Stimulated activated CD4-positive, alpha-beta T cell treated with anti-CD3 and anti-CD28 coated beads, Interleukin-15, amount 100 ng/mL, for 48 hours (primary cell): ENCODE measurements at regions not wholly inside any gene's neighbourhood (a gene's known extent, or its start where the extent isn't known, plus 50 kb on each side); places are given as distances from the start of the nearest gene placed in this dataset.

Source experiments
- DNase-seq, 2 donors: peaks; one replicate each; pipeline ENCODE4 v3.0.0-alpha.2; 2020; ENCODE audit warnings: low read depth in 2 of 2

DNA sequence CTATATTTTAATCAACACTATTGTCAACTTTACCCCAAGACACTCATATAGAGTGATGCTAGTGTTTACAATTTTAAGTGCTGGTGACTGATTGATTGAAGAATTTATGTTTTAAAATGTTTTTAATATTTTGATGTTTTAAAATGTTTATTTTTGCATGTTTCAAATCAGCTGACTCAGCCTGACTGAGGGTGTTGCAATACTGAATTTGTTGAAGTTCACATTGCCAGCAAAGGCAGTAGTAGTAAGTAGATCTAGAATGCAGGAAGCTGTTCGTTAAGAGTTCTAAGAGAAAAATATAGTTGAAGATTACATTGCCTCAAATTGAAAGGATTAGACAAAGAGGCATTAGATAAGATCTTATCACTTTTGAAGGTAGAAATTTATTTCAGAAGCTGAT, 977.6 kb downstream of the IGSF11 start:
- DNase-seq = no peak

DNA sequence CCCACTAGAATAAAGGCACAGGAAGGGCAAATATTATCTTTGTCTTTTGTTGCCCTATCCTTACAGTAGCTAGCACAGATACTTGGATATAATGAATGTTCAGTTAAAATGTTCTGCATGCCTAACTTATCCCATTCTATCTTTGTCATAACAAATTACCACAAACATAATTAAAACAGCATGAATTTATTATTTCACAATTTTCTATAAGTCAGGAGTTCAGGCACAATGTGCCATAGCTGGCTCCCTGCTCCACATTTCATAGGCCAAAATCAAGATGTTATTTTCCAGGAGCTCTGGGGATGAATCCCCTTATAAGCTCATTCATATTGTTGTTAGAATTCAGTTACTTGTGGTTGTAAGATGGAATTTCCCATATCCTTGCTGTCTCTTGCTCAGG, 975.5 kb downstream of the IGSF11 start:
- DNase-seq = no peak

DNA sequence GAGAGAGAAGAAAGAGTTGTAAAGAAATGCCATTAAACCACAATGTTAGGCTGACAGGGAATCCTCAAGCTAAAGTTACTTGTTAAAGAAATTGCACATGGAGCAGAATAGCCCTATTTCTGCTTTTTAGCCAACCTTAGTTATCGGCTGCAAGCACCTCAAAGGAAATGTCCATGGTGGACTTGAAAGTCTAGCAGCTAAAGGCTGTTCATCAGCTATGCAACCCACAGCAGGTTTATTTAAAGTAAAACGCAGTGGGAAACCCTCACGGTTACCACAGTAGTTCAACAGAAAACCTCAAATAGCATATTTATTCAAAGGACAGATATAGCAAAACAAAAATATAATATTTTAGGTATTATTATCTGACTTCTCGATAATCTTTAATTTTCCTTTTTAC, 967.2 kb downstream of the IGSF11 start:
- no peak for DNase-seq

DNA sequence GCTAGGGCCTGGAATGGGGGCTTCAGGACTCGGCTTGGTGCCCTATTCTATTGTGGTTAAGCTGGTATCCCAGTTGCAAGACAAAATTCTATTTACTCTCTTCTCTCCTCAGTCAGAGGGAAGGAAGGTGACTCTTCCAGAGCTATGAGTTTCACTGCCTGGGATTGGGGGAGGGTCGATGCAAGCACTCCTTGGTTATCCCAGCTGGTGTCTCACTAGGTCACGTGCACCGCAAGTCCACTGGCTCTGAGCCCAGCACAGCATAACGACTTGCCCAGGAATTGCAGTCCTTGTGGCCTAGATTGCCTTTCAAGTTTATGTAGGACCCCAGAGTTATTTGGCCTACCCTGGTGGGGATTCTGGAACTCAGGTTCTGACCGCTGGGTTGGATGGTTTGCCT, 958.8 kb downstream of the IGSF11 start:
- DNase-seq = no peak

DNA sequence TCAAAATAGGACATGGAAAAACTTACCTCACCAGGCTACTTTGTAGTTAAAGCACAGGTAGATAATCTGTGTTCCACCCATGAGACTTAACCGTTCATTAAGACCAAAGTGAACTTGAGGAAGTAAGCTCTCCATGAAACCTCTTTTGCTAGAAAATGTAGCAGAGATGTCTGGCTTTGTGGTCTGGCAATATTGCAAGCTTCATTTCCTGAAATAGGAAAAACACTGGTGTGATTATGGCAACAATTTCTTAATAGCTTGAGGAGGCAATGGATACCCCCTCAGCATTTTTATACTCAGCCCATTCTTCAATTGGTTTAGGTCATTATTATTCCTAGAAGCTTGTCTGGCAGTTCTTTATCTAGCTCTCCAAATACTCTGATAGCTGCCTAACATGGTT, 957.3 kb downstream of the IGSF11 start:
- no peak for DNase-seq

DNA sequence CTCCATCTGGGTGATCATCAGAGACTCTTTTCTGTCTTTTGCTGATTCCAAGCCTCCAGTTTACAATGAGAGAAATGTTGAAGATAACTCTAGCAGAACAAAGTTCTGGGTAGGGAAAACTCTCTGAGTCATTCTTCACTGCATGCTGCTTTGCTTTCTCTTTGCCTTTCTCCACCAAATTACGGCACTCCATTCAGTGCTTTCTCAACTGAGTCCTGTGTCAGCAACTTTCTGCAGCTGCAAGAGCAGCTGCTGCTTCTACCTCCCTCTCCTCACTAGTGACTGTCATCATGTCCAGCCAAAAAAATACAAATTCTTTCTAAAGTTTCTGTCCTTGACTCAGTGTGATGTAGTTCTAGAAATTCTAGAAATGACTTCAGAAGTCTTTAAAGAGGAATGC, 953.8 kb downstream of the IGSF11 start:
- no peak for DNase-seq

DNA sequence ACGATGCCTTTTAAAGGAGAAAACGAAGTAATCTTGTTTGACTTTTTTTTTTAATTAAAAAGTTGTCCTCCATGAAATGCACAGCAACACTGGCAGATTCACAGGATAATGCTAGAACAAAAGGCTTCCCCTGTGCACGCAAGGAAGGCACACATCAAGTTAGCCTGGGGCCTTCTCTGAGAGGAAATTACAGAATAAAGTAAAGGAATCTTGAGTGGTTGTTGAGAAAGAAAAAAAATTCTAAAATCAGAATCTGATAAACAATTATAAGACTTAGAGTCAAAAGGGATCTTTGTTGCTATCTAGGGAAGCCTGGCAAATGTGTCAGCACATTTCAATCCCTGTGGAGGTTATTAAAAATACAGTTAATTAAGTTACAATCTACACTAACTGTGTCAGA, 946.0 kb downstream of the IGSF11 start:
- DNase-seq = no peak

DNA sequence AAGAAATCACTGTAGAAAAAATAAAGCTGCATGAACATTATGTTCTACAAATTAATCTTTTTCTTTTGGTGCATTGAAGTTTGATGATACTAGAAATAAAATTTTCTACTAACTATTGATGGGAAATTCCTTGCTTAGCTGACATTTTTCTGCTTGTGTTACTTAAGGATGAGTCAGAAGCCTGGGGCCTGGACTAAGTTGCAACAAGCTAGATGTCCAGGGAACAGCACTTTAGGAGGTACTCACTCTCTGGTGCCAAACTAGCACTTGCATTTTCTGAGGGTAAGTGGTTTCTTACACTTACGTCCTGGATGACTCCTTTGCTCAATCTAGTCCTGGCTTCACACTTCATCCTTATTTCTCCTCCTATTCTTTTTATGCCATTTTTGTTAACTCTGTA, 945.1 kb downstream of the IGSF11 start:
- no peak for DNase-seq

DNA sequence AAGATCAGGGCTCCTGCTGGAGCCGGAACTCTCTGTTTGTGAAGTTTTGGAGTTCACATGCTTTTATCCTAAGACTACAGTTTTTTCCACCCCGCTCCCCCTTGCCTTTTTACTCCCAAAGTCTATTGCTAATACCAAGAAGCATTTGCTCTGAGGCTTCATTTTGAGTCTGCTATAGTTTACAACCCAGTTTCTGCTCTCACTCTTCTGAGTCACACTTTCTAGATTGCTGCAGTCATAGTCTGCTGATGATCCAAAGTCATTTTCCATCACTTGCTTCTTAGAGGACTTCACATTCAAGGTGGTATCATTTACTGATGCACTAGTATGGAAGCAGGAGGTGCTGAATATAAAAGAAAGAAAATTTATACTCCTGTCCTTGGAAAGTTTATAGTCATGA, 937.4 kb downstream of the IGSF11 start:
- no peak for DNase-seq

DNA sequence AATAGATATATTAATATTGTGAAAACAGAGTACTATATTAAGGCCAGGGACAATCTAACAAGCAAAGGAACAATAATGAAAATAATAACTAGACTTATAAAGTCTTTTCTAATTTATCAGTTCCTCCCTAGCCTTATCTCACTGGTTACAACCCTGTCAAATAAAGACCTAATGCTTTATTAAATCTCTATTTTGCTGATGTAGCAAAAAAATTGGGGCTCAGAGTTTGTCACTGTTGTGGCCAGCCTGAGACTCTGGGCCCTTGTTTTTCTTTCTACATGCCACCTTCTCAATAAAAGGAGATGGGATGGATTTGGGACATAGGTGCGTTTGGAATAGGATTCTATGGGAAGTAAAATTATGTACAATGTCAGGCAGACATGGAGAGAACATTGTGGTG, 937.0 kb downstream of the IGSF11 start:
- no peak for DNase-seq

DNA sequence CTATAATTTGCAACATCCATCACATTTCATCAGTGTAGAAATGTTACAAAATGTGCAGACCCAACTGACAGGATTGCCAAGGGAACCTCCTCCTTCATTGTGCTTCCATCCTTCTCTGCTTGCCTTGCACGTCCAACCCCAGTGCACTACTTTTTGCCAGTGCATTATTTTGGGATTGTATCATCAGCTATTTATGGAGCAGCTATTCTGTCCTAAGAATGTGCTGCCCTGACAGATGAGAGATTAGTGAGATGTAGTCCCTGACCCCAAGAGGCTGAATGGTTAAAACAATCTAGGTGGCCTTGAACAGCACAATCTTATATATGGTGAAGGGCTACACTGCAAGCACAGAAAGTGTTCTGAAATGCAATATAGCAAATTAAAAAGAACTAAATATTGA, 935.8 kb downstream of the IGSF11 start:
- no peak for DNase-seq

DNA sequence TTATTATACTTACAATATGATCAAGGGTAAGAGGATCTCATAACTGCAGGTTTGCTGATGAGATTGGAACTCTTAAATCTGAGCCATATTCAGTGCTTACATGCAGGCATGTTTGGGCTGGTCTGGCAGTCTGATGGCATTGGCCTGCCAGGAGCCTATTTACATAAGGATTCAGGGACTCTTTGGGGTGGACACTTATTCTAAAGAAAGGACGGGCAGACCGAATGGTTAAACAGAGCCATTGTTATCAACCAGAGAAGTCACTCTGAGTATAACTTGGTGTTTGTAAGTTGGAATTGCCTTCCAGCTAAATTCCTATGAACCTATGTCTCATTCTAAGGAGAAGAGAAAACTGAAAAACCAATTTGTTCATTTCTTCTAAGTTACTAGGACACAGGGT, 932.8 kb downstream of the IGSF11 start:
- DNase-seq = no peak

DNA sequence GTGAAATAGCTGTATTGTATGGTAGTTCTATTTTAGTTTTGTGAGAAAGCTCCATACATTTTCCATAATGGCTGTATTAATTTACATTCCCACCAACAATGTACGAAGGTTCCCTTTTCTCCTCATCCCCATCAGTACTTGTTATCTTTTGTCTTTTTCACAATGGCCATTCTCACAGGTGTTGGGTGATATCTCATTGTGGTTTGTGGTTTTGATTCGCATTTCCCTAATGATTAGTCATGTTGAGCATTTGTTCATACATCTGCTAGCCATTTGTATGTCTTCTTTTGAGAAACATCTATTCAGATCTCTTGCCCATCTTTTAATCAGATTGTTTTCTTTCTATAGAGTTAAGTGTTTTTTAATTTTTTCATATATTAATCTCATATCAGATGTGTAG, 931.9 kb downstream of the IGSF11 start:
- no peak for DNase-seq

DNA sequence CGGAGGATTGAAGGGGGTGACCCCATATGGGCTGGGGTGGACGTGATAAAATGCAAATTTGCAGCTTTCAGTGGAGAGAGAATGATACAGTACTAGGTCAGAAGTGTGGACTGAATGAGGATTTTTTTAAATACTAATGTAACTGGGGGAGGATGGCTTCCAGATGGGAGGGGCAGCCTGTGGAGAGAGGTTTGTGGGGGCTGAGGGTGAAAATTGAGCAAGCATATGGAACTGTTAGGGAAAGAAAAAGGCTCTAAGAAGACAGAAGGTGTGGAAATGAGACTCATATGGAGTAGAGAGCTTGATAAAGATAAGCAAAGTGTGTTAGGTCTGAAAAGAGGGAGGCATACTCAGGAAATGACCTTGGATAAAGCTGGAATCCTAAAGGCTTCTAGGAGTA, 926.4 kb downstream of the IGSF11 start:
- DNase-seq = no peak

DNA sequence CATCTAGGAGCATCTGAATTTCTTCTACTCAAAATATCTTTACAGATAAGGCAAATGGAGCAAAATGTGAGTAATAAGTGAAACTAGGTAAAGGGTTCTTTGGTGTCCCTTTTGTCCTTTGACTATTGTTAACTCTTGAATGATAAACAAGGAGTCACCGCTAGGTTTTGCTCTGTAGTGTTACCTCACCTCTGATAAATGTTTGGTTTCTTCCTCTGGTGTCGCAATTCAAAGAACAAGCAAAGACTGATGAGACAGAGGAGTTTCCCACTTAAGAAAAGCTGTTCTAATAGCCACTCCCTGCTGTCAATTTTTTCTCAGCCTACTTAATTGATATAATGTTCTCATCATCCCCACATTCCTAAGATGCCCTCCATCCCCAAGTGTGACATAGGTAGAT, 925.9 kb downstream of the IGSF11 start:
- no peak for DNase-seq

DNA sequence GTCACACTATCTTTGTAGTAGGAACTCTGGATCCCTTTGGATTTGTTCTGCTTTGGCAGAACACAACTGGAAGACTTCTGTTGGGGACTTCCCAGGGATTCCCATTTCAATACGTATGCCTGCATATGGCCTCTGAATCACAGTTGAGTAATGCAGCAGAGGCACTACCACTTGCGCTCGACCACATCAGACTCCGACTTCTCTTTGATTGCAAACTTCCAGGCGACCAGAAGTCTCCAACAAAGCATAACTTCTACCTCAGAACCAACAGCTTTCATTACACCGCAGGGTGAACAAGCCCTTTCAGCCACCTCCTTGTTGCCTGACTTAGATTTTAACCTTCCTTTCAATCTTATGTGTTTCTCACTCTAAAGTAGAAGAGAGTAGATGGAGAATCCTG, 924.4 kb downstream of the IGSF11 start:
- no peak for DNase-seq

DNA sequence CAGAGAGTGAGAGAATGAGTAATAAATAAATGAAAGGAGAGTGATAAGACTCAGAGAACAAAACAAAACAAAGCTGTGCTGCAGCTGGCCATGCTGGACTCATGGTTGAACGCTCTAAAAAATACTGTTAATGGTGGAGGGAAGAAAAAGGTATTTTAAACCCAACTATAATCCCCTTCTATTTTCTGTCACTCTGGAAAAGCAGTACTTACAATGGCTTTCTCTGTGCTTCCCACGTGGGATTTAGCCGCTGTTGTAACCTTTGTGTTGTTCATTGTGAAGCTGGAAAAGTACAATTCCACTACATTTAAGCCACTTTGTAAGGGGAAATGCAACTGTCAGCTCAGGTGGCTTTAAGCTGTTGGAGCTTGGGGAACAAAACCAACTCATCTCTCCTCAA, 917.7 kb downstream of the IGSF11 start:
- DNase-seq = no peak

DNA sequence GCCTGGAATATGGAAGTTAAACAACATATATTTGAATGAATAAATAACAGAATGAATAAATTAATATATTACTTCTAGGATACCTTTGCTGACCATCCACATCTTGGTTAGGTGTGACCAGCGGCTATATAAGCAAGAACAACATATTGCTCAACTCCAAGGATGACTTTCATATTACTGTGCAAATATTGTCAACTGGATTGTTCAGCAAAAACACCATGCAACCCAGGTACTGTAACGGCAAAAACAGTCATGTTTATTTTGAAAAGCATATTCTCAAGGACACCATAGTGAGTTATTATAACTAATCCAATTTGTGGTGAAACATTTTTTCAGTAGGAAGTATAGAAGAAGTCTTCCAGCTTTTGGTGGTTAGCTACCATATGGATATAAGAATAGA, 907.9 kb downstream of the IGSF11 start:
- DNase-seq = no peak

DNA sequence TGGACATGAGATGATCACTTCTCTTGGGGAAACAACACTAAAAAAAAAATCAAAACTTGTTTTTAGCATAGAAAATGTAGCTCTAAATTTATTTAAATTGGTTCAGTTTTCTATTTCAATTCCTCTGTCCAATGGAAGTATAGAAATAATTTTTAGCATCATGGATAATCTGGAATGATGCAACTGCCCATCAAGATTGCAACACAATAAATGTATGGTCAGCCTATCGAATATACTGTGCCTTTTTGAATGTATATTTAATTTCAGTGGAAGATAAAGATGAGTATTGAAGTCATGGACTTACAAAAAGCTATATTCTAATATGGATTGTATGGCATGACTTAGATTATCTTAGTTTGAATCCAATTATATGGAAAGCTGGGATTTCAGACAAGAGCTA, 906.7 kb downstream of the IGSF11 start:
- no peak for DNase-seq

DNA sequence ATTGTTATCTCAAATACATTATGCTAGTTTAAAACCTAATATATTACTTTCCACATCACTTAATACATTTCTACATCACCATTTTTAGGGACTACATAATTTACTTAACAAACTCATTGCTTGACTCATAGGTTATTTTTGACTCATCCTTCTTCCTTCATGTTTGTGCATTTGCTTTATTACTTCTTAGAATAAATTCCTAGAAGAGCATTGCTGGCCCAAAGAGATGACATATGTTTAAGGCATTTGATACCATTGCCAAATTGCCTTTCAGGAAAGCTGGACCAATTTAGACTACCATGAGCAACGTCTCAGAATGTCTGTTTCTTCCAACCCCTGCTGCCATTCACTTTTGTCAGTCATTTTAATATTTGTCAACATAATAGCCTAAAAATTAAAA, 905.8 kb downstream of the IGSF11 start:
- DNase-seq = no peak

DNA sequence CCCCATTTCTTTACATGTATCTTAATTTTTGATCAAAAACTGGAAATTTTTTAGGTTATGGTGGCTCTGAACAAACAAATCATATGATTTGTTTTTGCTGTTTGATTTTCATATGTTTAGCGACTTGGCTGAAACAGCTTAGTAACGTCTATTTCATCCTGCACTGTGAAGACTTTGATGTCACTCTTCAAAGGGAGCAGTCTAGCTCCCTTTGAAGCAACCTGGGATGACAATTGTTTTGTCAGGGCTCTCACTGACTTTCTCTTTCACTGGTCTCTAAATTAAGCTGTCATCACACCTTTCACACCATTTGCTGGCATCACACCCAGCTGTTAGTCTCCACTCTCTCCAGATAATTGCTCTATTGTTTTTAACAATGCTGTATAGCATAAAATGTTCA, 896.9 kb downstream of the IGSF11 start:
- DNase-seq = no peak

DNA sequence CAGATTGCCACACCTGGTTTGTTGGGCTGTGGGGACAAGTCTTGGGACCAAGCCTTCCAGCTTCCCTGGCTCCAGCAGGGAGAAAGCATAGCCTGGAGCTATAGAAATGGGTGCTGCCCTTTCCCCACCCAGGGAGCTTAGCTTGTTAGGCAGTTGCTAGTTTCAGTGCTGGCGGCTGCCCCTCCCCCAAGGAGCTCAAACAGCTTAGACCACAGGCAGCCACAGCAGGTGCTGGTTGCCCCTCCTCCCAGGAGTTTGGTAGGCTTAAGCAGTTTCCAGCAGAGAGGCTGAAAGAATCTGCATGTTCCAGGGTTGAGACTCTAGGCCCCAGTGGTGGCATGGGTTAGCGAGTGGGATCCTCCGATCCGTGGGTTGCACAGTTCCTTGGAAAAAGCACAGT, 889.7 kb downstream of the IGSF11 start:
- no peak for DNase-seq

DNA sequence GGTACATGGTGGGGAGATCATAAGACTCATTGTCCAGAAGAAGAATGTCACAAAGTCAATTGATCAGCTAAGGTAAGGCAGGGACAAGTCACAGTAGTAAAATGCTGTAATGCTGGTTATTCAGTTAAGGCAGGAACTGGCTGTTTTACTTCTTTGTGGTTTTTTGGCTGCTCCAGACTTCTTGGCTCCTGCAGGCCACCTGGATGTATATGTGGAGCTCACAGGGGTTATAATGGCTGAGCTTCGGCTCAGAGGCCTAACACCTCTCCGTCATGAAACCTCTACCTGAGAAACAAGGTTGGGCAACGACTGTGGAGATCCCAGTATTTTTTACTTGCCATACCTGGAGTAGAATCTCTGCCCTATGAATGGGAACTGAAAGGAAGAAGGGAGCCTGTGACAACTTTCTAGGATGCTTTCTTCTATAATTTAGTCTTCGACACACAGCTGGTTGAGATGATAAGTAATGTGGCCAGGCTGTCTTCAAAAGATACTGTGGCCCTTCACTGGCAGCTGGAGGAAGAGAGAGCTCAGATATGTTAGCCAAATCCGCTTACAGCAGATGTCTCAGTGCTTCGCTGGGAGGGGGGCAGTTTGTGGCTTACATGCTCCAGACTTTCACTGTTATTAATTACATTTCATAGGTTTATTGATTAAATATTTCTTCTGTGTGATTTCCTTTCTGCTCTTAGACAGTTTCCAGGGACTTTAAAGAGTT, 887.8 kb downstream of the IGSF11 start:
- DNase-seq = no peak

DNA sequence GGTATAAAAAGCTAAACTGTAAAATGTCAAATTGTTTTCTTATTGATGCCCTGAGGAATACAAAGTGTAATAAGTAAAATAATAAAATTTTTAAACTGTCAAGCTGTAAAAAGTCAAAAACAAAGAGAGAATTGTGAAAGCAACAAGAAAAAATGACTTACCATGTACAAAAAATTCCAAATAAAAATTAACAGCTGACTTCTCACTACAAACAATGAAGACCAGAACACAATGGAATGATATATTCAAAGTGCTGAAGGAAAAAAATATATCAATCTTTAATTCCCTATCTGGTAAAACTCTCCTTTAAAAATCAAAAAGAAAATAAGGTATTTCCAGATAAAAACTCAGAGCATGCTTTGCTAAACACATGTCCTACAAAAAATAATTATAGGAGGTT, 883.5 kb downstream of the IGSF11 start:
- no peak for DNase-seq
